B cell (primary cell): ENCODE measurements at regions not wholly inside any gene's neighbourhood (a gene's known extent, or its start where the extent isn't known, plus 50 kb on each side); places are given as distances from the start of the nearest gene placed in this dataset.

ENCODE experiments used
- ATAC-seq: fragments of 200-7000 bp; cut with Tn5 transposase; one replicate; pipeline ENCODE4 v1.10.0; 2021; ENCODE audit warnings: low read depth, mild to moderate bottlenecking, moderate number of reproducible peaks, moderate library complexity
- CTCF ChIA-PET: fragments of 350-600 bp; sonication (Branson Sonifier 250); formaldehyde crosslinking; loops from one replicate; lab custom pipeline; 2021; ENCODE audit warnings: antibody characterized with exemption, inconsistent platforms; lab: Charles Lee
- POLR2A ChIA-PET: fragments of 350-600 bp; sonication (Branson Sonifier 250); formaldehyde crosslinking; loops from one replicate; lab custom pipeline; 2021; ENCODE audit warnings: antibody characterized with exemption; lab: Charles Lee
- DNase-seq: peaks from one replicate; pipeline ENCODE4 v3.0.0; 2013
- H2AFZ ChIP-seq: 2 replicates; pipeline ENCODE4 v1.6.1; 2012; ENCODE audit warnings: mild to moderate bottlenecking, low read depth, low read length; ENCODE audit not compliant: insufficient read depth, poor library complexity, severe bottlenecking
- H3K27ac ChIP-seq, 2 donors: 1 replicate in 1 of 2; 2 replicates in 1 of 2; pipeline ENCODE4 v1.5.1; 2012 to 2013; ENCODE audit warnings: low read length in 2 of 2, mild to moderate bottlenecking in 2 of 2, moderate library complexity in 1 of 2
- H3K27me3 ChIP-seq, 4 experiments: fragments of 200-600 bp in 1 of 4; sonication (generic) in 1 of 4; replicated peaks in 1 of 4; 1 replicate in 2 of 4; 2 replicates in 2 of 4; pipeline versions ENCODE4 v1.6.1 to v1.7.0; 2013 to 2016; ENCODE audit warnings: low read length in 3 of 4, mild to moderate bottlenecking in 2 of 4, mixed read lengths in 1 of 4, moderate library complexity in 1 of 4; ENCODE audit not compliant: insufficient read depth in 4 of 4, control insufficient read depth in 3 of 4; ENCODE audit errors: control extremely low read depth in 1 of 4
- H3K36me3 ChIP-seq, 2 experiments: replicated peaks in 1 of 2; 1 replicate in 1 of 2; 2 replicates in 1 of 2; pipeline versions ENCODE4 v1.6.1 to v1.7.1; 2013; ENCODE audit warnings: low read length in 1 of 2; ENCODE audit not compliant: insufficient read depth in 2 of 2, control insufficient read depth in 1 of 2; ENCODE audit errors: control extremely low read depth in 1 of 2, extremely low read depth in 1 of 2
- H3K4me1 ChIP-seq, 2 donors: fragments of 200-600 bp in 1 of 2; sonication (generic) in 1 of 2; 1 replicate in 1 of 2; 2 replicates in 1 of 2; pipeline versions ENCODE4 v1.5.1 to v1.6.1; 2013 to 2017; ENCODE audit warnings: low read length in 2 of 2; ENCODE audit not compliant: control insufficient read depth in 2 of 2, insufficient read depth in 2 of 2
- H3K4me2 ChIP-seq: replicated peaks from 2 replicates; pipeline ENCODE3; 2012; ENCODE audit warnings: mild to moderate bottlenecking, low read depth, low read length; ENCODE audit not compliant: poor library complexity, severe bottlenecking
- H3K4me3 ChIP-seq, 5 experiments: fragments of 200-600 bp in 1 of 5; sonication (generic) in 1 of 5; 1 replicate in 3 of 5; 2 replicates in 2 of 5; pipeline versions ENCODE4 v1.5.1 to v1.7.0; 2011 to 2016; ENCODE audit warnings: low read length in 4 of 5, mild to moderate bottlenecking in 4 of 5, low read depth in 2 of 5, control low read depth in 1 of 5, moderate library complexity in 1 of 5; ENCODE audit not compliant: insufficient read depth in 1 of 5; ENCODE audit errors: control extremely low read depth in 1 of 5, extremely low read depth in 1 of 5
- H3K79me2 ChIP-seq: fragments of 200-600 bp; sonication (generic); one replicate; pipeline ENCODE4 v1.6.0; 2016; ENCODE audit warnings: low read length; ENCODE audit not compliant: control insufficient read depth, insufficient read depth
- H3K9ac ChIP-seq: fragments of 200-600 bp; sonication (generic); 2 replicates; pipeline ENCODE4 v1.6.1; 2017; ENCODE audit warnings: mild to moderate bottlenecking, low read length, moderate library complexity
- H3K9me3 ChIP-seq, 3 donors: one replicate each; pipeline versions ENCODE4 v1.6.1 to v1.7.1; 2013; ENCODE audit warnings: low read length in 2 of 3; ENCODE audit not compliant: control insufficient read depth in 2 of 3, insufficient read depth in 1 of 3; ENCODE audit errors: control extremely low read depth in 1 of 3
- H4K20me1 ChIP-seq: 2 replicates; pipeline ENCODE4 v1.6.0; 2012; ENCODE audit warnings: mild to moderate bottlenecking, low read length; ENCODE audit not compliant: insufficient read depth, control insufficient read depth, poor library complexity, severe bottlenecking
- H3K27ac Mint-ChIP-seq: one replicate; pipeline ENCODE4 v1.8.0; 2021; ENCODE audit warnings: mixed read lengths
- H3K27me3 Mint-ChIP-seq: one replicate; pipeline ENCODE4 v1.8.0; 2021; ENCODE audit warnings: mixed read lengths
- H3K4me1 Mint-ChIP-seq: one replicate; pipeline ENCODE4 v1.8.0; 2021; ENCODE audit warnings: mixed read lengths
- H3K4me3 Mint-ChIP-seq: one replicate; pipeline ENCODE4 v1.8.0; 2021; ENCODE audit warnings: mixed read lengths
- H3K9me3 Mint-ChIP-seq: one replicate; pipeline ENCODE4 v1.8.0; 2022; ENCODE audit warnings: mixed read lengths; ENCODE audit not compliant: insufficient read depth
- EZH2 ChIP-seq: IDR thresholded peaks from 2 replicates; pipeline ENCODE4 v1.6.1; 2012; ENCODE audit warnings: borderline replicate concordance, low read depth, mild to moderate bottlenecking, moderate library complexity, low read length; ENCODE audit not compliant: insufficient read depth, poor library complexity, severe bottlenecking
- WGBS: methylation state at CpG from one replicate; pipeline ENCODE4 v1.1.5; 2013; ENCODE audit warnings: missing lambda C conversion rate; ENCODE audit not compliant: insufficient coverage; 5-methylcytosine and 5-hydroxymethylcytosine counted together
- intact Hi-C: fragments of 100-400 bp; cut with micrococcal nuclease; formaldehyde crosslinking; loops from one replicate; pipeline ENCODE4 v1.10.0; 2022
- TF ChIP-seq, protein P1 (sequence below): fragments of 200-600 bp; IDR thresholded peaks from one replicate; pipeline ENCODE4 v1.8.0; 2022; ENCODE audit warnings: antibody characterized with exemption, mild to moderate bottlenecking

DNA sequence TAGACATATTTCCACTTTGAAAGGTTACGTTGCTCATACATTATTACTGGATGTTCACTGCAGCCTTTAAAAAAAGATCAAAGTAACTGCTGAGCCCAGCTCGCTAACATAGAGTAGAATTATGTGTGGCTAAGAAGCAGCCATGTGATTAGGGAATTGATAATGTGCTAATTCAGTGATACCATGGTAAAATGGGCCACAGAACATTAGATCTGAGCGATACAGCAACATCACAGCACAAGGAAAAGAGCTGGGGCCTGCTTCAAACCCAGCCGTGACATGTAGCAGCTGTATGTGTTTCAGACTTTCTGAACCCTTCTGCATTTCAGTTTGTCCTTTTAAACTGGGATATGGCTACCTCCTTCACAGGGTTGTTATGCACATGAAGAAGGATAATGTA lies 92.3 kb upstream of the LMNTD1 start:
- ChIA-PET POLR2A (no interaction called here), CTCF (no interaction called here)
- Histone ChIP-seq H4K20me1 (no peaks in the 10 kb centered on the region), H3K36me3 (no peaks in the 10 kb centered on the region), H3K27ac (no peak overlapping the region), H3K4me1 (no peaks in the 10 kb centered on the region), H3K4me2 (no peak overlapping the region), H3K9me3 (no peaks in the 10 kb centered on the region), H2AFZ (no peak overlapping the region), H3K79me2 (no peaks in the 10 kb centered on the region), H3K9ac (no peak overlapping the region), H3K4me3 (no peak overlapping the region), H3K27me3 (no peaks in the 10 kb centered on the region)
- Mint-ChIP-seq H3K4me3 (no peak overlapping the region), H3K4me1 (no peaks in the 10 kb centered on the region), H3K9me3 (no peaks in the 10 kb centered on the region), H3K27me3 (no peaks in the 10 kb centered on the region), H3K27ac (no peak overlapping the region)
- 90% methylated on average over 3 of the region's 4 CpGs for WGBS
- intact Hi-C loops, result no loop called here
- no peak for TF ChIP-seq EZH2
- TF ChIP-seq, protein P1, sequence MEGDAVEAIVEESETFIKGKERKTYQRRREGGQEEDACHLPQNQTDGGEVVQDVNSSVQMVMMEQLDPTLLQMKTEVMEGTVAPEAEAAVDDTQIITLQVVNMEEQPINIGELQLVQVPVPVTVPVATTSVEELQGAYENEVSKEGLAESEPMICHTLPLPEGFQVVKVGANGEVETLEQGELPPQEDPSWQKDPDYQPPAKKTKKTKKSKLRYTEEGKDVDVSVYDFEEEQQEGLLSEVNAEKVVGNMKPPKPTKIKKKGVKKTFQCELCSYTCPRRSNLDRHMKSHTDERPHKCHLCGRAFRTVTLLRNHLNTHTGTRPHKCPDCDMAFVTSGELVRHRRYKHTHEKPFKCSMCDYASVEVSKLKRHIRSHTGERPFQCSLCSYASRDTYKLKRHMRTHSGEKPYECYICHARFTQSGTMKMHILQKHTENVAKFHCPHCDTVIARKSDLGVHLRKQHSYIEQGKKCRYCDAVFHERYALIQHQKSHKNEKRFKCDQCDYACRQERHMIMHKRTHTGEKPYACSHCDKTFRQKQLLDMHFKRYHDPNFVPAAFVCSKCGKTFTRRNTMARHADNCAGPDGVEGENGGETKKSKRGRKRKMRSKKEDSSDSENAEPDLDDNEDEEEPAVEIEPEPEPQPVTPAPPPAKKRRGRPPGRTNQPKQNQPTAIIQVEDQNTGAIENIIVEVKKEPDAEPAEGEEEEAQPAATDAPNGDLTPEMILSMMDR, result no peak
- ATAC-seq (no peak), DNase-seq (no peak)

DNA sequence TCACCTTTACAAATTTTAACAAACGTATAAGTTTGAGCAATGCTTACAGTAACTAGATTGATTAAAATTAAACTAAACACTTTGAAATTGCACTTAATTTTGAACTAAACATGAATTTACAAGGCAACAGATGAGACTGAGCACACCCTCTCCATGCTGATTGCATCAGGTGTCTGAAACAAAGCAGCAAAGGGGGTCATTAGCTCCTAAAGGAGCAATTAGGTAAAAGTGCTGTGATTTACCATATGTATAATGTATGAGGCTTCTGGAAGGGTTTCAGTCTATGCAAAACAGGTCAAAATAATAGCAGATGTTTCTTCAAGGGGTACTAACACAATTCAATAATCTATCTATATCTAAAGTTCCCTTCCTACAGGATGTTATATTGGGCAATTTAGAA lies 98.8 kb upstream of the LMNTD1 start:
- H3K4me2 ChIP-seq, result no peak overlapping the region
- no peak overlapping the region for H3K27ac Mint-ChIP-seq

More for the DNA sequence above, 98.8 kb upstream of the LMNTD1 start:
- no peaks in the 10 kb centered on the region for H3K4me1 ChIP-seq
- POLR2A ChIA-PET, result no interaction called here
- no peak overlapping the region for H3K27ac ChIP-seq
- H3K27me3 Mint-ChIP-seq, result peaks cover 8% of the 10 kb centered on the region
- no peak overlapping the region for H3K4me3 ChIP-seq
- H3K4me3 Mint-ChIP-seq, result no peak overlapping the region
- no peaks in the 10 kb centered on the region for H3K36me3 ChIP-seq
- no peaks in the 10 kb centered on the region for H3K27me3 ChIP-seq
- H3K79me2 ChIP-seq, result no peaks in the 10 kb centered on the region
- intact Hi-C loops, result no loop called here
- no CpG with 5 or more reads among the region's 1 CpG for WGBS
- CTCF ChIA-PET, result interaction anchor here (1.4 kb wide), 1 partner anchor 382 kb away, joined by 3 read pairs; no protein-coding TSS in a partner anchor
- H3K4me1 Mint-ChIP-seq, result no peaks in the 10 kb centered on the region
- TF ChIP-seq EZH2, result no peak
- TF ChIP-seq, protein P1, result no peak
- DNase-seq (no peak), ATAC-seq (no peak)
- H4K20me1 ChIP-seq, result no peaks in the 10 kb centered on the region
- no peak overlapping the region for H2AFZ ChIP-seq
- no peaks in the 10 kb centered on the region for H3K9me3 ChIP-seq
- H3K9me3 Mint-ChIP-seq, result no peaks in the 10 kb centered on the region
- H3K9ac ChIP-seq, result no peak overlapping the region
